Activated CD4-positive, CD25-positive, alpha-beta regulatory T cell treated with anti-CD3 and anti-CD28 coated beads, Interleukin-2, amount 50 U/mL, for 24 hours (primary cell): ENCODE measurements at regions not wholly inside any gene's neighbourhood (a gene's known extent, or its start where the extent isn't known, plus 50 kb on each side); places are given as distances from the start of the nearest gene placed in this dataset.
"Not testable (repeated sequence)": the region's sequence is repeated elsewhere in the genome, so short reads cannot be mapped to it uniquely, and the experiment has no call there.

ENCODE experiments used
- ATAC-seq, 2 donors: fragments of 150-1000 bp; cut with Tn5 transposase; one replicate each; pipeline ENCODE4 v1.10.0; 2021; ENCODE audit warnings: mild to moderate bottlenecking in 1 of 2, moderate library complexity in 1 of 2

DNA sequence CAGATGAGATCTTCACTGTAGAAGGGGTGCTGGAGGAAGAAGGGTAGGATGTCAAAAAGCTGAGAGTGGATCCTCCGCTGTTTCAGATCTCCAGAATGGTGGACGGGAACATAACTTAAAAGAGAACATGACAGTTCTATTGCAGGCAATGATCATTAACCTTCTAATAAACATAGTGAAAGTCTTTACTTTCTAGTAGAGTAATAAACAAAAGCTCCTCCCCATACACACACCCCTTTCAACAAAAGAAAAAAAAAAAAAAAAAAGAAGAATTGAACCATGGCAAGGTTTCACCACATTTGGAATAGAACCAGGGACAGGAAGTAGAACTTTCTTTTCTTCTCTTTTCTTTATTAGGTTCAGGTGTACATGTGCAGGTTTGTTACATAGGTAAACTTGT is 768.1 kb upstream of the RIOK2 start:
- ATAC-seq = no peak

DNA sequence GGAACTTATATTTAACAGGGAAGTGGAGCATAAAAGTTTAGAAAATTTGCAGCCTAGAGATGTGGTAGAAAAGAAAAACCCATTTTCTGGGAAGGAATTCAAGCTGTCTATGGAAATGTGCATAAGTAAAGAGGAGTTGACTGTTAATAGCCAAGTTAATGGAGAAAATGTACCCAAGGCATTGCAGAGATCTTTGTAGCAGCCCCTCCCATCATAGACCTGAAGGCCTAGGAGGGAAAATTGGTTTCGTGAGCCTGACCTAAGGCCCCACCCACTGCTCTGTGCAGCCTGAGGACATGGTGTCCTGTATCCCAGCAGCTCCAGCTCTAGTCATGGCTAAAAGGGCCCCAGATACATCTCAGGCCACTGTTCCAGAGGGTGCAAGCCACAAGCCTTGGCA is 772.4 kb upstream of the RIOK2 start:
- no peak for ATAC-seq

DNA sequence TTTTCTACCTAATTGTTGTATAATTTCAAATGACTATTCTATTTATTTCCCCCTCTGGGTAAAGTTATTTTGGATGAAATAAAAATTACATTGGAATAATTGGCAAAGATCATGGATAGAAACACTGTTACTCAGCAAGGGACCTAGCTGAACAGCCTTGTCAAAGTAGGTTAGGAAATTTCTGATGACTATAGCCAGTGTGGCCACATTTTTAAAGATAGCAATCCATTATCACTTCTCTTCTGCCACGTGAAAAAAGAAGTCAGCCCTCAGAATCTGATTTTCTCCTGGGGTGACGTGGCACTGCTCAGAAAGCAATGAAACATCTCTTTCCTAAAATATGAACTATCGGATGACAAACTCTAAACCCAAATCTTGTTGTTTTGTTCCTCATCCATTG is 784.2 kb upstream of the RIOK2 start:
- no peak for ATAC-seq

DNA sequence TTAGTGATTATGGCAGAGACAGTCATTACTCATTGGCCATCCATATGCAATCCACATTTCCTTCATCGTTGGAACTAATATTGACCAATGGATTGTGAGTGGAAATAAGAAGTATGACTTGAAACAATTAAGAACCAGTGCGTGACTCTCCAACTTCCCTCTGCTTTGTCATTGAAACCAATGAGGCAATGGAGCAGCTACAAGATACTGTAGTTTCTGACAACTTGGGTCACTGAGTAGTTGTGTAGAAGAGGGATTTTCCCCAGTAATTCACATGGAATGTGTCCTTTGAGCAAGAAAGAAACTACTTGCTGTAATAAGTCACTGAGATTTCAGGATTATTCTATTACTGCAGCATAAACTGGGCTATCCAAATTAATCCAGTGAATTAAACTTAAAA is 785.3 kb upstream of the RIOK2 start:
- ATAC-seq = no peak

DNA sequence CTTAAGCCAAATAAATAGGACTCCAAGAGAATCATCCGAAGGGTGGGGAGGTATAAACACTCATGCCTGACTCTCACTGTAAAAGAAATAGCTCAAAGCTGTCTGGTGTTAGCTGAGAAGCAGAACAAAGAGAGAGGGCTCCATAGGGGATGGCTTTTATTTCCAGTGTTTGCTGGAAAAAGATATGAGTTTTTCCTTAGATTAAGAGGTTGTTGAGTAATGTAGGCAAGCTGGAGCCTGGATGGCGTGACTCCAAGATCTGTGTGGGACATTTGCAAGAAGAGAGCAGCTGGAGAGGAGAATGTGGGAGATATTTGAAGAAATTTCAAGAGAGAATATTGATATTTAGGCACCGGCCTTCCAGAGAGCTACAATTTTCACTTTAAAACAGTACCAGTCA is 793.7 kb upstream of the RGMB start:
- ATAC-seq = no peak

- no peak for ATAC-seq
Measured at GRCh38 chr5:97980291-97980690, 793.2 kb upstream of the RGMB start.

DNA sequence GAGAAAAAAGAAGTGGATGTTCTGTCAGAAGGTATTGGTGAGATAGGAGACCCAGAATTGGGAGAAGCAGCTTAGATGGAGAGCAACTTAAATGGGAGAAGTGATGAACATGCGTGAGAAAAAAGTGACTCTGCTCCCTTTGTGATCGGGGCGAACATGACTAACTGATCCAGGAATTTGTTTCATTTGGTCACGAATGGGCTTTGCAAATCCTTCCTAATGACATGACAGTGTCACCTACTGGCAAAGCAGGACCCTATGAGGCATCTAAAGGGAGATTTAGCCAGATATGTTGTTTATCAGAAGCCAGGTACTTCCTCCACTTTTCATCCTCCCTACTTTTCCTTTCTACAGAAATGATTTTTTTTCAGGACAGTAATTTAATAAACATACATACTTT is 787.4 kb upstream of the RGMB start:
- no peak for ATAC-seq

DNA sequence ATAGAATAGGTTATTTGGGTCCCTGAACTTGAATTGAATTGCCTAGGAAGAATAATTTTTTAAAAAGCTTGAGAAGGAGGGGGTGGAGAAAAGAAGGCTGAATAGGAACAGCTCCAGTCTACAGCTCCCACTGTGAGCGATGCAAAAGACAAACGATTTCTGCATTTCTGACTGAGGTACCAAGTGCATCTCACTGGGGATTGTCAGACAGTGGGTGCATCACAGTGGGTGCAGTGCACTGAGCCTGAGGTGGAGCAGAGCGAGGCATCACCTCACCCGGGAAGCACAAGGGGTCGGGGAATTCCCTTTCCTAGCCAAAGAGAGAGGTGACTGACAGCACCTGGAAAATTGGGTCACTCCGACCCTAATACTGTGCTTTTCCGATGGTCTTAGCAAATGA is 782.2 kb upstream of the RGMB start:
- ATAC-seq = no peak

DNA sequence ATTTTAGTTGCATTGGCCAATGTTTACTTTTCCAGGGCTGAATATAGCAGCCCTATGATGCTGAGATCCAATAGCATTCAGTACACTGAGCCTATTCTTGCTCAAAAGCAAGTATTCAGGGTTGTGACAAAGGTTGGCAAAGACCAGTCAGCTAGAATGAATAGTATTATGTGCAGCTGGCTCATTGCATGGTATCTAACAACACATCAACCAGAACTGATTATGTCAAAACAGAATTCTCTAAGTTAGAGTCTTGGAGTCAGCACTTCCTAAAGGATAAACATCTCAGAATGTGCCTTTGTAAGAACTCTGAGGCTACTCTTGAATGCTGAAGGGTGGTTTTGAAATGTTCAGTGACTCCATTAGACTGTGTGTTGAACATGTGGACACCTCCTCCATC is 774.5 kb upstream of the RGMB start:
- no peak for ATAC-seq

DNA sequence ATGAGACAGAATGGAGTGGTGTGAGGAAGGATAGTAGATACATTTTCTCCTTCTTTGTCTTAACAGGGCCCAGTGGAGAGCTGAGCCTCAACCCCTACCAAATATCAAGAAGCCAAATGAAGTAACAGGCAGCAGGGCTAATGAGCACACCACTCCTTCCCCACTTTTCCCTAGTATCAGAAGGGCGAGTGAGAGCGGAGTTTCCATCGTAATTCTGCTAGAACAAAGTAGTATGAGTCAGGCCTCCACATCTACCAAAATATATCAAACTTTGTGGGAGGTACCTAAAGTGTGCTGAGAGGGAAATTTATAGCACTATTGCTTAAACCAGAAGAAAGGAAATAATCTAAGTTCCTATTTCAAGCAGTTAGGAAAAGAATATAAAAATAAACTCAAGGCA is 769.0 kb upstream of the RGMB start:
- ATAC-seq = no peak

DNA sequence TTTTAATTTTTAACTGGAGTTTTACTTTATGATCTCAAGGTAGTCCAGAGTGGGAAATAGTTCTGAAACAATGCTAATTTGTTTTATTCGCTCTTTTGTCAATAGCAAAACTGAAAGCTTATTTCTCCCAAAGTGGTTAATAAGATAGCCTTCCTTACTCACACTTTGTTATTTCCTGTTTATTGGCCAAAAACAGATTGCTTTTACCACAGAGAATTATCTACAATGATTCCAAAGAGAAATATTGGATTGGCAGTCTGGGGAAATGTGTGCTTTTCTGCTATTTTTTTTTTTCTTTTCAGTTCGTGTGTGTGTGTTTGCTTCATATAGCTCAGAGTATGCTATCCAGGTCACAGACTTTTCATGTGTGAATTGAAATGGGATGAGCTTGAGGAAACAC is 756.7 kb upstream of the RGMB start:
- ATAC-seq = no peak

- ATAC-seq = not testable (repeated sequence)
Measured at GRCh38 chr5:98030273-98030672, 743.2 kb upstream of the RGMB start.

GRCh38 chr5:98031036-98031435 is 742.4 kb upstream of the RGMB start:
- not testable (repeated sequence) for ATAC-seq

GRCh38 chr5:98031496-98031895 is 742.0 kb upstream of the RGMB start:
- no peak for ATAC-seq

GRCh38 chr5:98031926-98032325 is 741.5 kb upstream of the RGMB start:
- ATAC-seq = no peak

DNA sequence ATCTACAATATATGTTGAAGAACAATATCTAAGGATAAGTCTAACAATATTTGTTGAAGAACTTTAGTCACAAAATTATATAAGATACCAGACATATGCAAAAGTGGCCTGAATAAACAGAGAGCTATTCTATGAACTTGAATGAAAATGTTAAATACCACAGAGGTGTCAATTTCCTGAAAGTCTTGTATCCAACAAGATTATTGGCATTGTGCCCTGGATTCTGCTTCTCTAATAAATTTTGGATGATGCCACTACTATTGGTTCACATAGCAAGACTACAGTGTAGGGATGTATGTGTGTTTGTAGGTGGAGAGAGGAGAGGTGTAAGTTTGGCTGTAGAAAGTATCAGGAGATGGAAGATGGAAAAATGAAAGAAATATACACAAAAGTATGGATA is 731.8 kb upstream of the RGMB start:
- no peak for ATAC-seq

DNA sequence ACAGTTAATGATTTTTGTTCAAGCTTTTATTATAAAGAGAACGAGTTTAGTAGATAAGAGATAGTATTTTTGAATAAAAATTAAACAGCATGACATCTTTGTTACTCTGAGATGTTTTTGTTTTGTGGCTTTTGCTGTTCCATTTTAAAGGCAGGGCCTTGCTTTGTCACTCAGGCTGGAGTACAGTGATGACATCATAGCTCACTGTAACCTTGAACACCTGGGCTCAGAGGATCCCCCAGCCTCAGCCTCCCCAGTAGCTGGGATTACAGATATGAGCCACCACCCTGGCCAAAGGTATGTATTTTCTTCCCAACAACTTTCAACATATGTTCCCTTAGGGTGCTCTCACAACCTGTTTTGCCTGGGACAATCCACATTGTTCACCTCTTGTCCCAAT is 730.9 kb upstream of the RGMB start:
- ATAC-seq = no peak

DNA sequence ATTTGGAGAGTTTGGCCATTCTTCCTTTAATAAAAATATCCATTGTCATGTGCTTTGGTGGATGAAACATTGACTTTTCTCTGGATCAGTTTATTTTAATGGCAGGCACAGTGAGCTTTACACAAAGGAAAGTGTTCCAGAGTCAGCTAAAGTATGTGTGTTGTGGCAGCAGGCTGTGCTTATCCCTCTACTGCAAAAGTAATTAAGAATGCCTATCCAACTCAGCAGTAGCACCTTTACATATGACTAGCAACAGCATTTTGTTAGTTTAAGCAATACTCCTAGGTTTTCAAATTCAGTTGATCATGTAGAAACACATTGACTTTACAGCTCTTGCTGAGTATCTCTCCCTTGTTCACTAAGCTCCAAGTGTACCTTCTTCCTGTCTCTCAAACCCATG is 730.5 kb upstream of the RGMB start:
- ATAC-seq = no peak

GRCh38 chr5:98050583-98050982 is 722.9 kb upstream of the RGMB start:
- ATAC-seq = no peak

GRCh38 chr5:98053170-98053569 is 720.3 kb upstream of the RGMB start:
- no peak for ATAC-seq

DNA sequence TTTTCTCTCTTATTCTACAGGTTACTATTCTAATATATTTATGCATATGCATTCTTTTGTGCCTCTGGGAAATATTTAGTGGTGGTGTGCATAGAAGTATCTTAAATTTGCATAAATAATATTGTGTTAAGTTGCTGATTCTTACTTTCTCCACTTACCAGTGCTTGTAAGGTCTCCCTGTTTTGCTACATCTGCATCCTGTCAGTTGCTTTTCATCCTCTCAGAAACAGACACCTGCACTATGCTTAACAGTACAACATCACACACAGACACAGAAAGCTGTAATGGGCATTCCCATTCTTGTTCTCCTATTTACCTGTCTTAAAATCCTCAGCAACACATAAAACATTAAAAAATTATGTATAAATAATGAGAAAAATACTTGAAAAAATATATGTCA is 713.3 kb upstream of the RGMB start:
- ATAC-seq = no peak

DNA sequence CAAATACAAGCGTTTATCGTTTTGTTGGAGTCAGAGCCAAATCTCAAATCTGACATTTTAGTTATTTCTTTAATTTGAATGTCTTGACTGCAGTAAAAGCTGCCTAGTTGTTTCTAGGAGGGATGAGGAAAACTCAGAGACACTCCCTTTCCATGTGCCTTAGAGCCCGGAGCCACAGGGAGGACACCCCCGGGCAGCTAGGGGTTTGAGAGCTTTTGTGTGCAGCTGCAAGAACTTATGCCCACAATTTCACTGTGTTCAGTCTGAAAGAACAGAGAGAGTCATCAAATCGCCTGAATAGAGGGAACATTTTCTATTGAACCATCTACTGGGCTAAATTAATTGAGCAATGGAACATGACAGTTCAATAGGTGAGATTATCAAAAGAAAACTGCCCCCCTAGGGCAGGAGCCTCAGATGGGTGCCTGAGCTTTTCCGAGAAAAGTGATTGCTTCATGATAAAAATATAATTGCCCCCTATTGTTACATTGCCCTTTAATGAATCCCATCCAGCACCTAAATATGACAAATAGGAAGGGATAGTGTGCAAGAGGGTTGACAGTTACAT is 709.3 kb upstream of the RGMB start:
- no peak for ATAC-seq

DNA sequence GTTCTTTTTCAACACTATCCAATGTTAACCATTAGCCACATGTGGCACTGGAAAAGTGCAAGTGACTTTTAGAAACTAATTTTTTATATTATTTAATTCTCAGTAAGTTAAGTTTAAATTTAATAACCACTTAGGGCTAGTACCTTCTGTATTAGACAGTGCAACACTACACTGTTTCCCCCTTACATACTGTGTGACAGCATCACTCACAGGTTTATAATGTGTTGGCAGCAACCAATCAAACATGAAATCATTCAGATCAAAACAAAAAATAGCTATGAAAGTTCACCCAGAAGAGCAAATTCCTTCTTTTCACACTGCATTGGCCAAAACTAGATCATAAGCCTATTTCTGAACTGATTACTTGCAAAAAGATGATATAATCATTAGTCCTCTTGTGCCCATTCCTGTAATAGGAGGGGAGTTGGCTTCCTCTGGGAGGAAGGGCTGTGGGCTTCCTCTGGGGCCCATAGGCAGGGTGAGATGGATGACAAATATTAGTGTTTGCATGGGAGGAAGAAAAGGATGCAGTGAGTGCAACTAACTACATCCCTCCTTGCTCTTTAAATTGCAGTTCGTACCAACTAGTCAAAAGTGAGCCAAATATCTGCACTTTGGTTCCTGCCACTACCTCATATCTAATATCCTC is 708.1 kb upstream of the RGMB start:
- ATAC-seq = no peak

GRCh38 chr5:98066910-98067309 is 706.6 kb upstream of the RGMB start:
- no peak for ATAC-seq

- ATAC-seq = peak; percentile 70 to 87
Measured at GRCh38 chr5:98069876-98070512, 703.5 kb upstream of the RGMB start.
